ENCODE measurements at regions not wholly inside any gene's neighbourhood (a gene's known extent, or its start where the extent isn't known, plus 50 kb on each side); places are given as distances from the start of the nearest gene placed in this dataset.

- TF ChIP-seq CTCF (tag by site-specific recombination; IDR thresholded peaks at IDR 0.05) (no peak), ZNF707 (tag by site-specific recombination; IDR thresholded peaks at IDR 0.05) (no peak), BCL11A (tag by site-specific recombination; IDR thresholded peaks at IDR 0.05; ENCODE audit: low read depth) (no peak), ZNF747 (tag by site-specific recombination; IDR thresholded peaks at IDR 0.05) (no peak), ZNF37A (tag by site-specific recombination; IDR thresholded peaks at IDR 0.05) (no peak), ZNF10 (tag by site-specific recombination; IDR thresholded peaks at IDR 0.05) (no peak)
- TF ChIP-seq, protein P1, sequence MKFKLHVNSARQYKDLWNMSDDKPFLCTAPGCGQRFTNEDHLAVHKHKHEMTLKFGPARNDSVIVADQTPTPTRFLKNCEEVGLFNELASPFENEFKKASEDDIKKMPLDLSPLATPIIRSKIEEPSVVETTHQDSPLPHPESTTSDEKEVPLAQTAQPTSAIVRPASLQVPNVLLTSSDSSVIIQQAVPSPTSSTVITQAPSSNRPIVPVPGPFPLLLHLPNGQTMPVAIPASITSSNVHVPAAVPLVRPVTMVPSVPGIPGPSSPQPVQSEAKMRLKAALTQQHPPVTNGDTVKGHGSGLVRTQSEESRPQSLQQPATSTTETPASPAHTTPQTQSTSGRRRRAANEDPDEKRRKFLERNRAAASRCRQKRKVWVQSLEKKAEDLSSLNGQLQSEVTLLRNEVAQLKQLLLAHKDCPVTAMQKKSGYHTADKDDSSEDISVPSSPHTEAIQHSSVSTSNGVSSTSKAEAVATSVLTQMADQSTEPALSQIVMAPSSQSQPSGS (tag by site-specific recombination; IDR thresholded peaks at IDR 0.05; ENCODE audit: low read depth) = no peak
Observed at GRCh38 chr15:67914537-67915460, 75.0 kb upstream of the RNU6-1 start.

Measured in HEK293 (cell line).